ENCODE measurements at regions not wholly inside any gene's neighbourhood (a gene's known extent, or its start where the extent isn't known, plus 50 kb on each side); places are given as distances from the start of the nearest gene placed in this dataset.

GRCh38 chr19:28021259-28022185 is 1191.4 kb downstream of the UQCRFS1 start:
- no peak overlapping the region for H3K4me3 ChIP-seq
- no peak for DNase-seq
- no peaks in the 10 kb centered on the region for H3K9me3 ChIP-seq
- 41 to 53% (median 51%) methylated on average over 8 of the region's 8 CpGs for WGBS, 5 donors
- no peaks in the 10 kb centered on the region for H3K4me1 ChIP-seq
- TF ChIP-seq POLR2AphosphoS5 (IDR thresholded peaks at IDR 0.05) (no peak), POLR2A (IDR thresholded peaks at IDR 0.05) (no peak), CTCF (IDR thresholded peaks at IDR 0.05 in 8 of 11, conservative IDR thresholded peaks at IDR 0.05 in 3 of 11) (no peak)
- H3K27me3 ChIP-seq (replicated peaks in 1 of 7) = no peaks in the 10 kb centered on the region
- no peak overlapping the region for H3K27ac ChIP-seq
- H3K36me3 ChIP-seq = no peaks in the 10 kb centered on the region
- intact Hi-C loops (cut with DNase I; ENCODE audit: low total_unique reads) = no loop called here

- no peaks in the 10 kb centered on the region for H3K27me3 ChIP-seq (replicated peaks in 1 of 7)
- H3K36me3 ChIP-seq = no peaks in the 10 kb centered on the region
- no peak overlapping the region for H3K4me3 ChIP-seq
- TF ChIP-seq CTCF (IDR thresholded peaks at IDR 0.05 in 8 of 11, conservative IDR thresholded peaks at IDR 0.05 in 3 of 11) = no peak
- no peak for TF ChIP-seq POLR2AphosphoS5 (IDR thresholded peaks at IDR 0.05)
- TF ChIP-seq POLR2A (IDR thresholded peaks at IDR 0.05) = no peak
- intact Hi-C loops (cut with DNase I; ENCODE audit: low total_unique reads) = no loop called here
- DNase-seq = no peak
- WGBS, 5 donors = 52 to 76% (median 63%) methylated on average over 7 of the region's 7 CpGs
- no peaks in the 10 kb centered on the region for H3K4me1 ChIP-seq
- H3K27ac ChIP-seq = no peak overlapping the region
- H3K9me3 ChIP-seq = peaks cover 0 to 2% (median 0%) of the 10 kb centered on the region in 8 donors
Measured at GRCh38 chr19:28020619-28021258, 1192.2 kb downstream of the UQCRFS1 start.

- Histone ChIP-seq H3K9me3 (peaks cover 0 to 8% (median 0%) of the 10 kb centered on the region in 8 donors), H3K36me3 (no peaks in the 10 kb centered on the region), H3K27ac (no peak overlapping the region), H3K27me3 (replicated peaks in 1 of 7) (no peaks in the 10 kb centered on the region), H3K4me3 (no peak overlapping the region), H3K4me1 (no peaks in the 10 kb centered on the region)
- intact Hi-C loops (cut with DNase I; ENCODE audit: low total_unique reads) = no loop called here
- WGBS, 5 donors = 72 to 88% (median 76%) methylated on average over 7 of the region's 7 CpGs
- TF ChIP-seq POLR2AphosphoS5 (IDR thresholded peaks at IDR 0.05) (no peak), CTCF (IDR thresholded peaks at IDR 0.05 in 8 of 11, conservative IDR thresholded peaks at IDR 0.05 in 3 of 11) (no peak), POLR2A (IDR thresholded peaks at IDR 0.05) (no peak)
- DNase-seq = no peak
Measured at GRCh38 chr19:28019901-28020300, 1193.0 kb downstream of the UQCRFS1 start.

- Histone ChIP-seq H3K4me3 (no peak overlapping the region), H3K4me1 (no peaks in the 10 kb centered on the region), H3K27me3 (replicated peaks in 1 of 7) (no peaks in the 10 kb centered on the region), H3K36me3 (no peaks in the 10 kb centered on the region), H3K9me3 (peaks cover 0 to 8% (median 0%) of the 10 kb centered on the region in 8 donors), H3K27ac (no peak overlapping the region)
- 73 to 86% (median 79%) methylated on average over 7 of the region's 7 CpGs for WGBS, 5 donors
- intact Hi-C loops (cut with DNase I; ENCODE audit: low total_unique reads) = no loop called here
- TF ChIP-seq POLR2A (IDR thresholded peaks at IDR 0.05) = no peak
- no peak for TF ChIP-seq CTCF (IDR thresholded peaks at IDR 0.05 in 8 of 11, conservative IDR thresholded peaks at IDR 0.05 in 3 of 11)
- TF ChIP-seq POLR2AphosphoS5 (IDR thresholded peaks at IDR 0.05) = no peak
- DNase-seq = no peak
Measured at GRCh38 chr19:28019371-28019770, 1193.6 kb downstream of the UQCRFS1 start.

Measured in spleen (tissue), 11 donors.